H9 (cell line): ENCODE measurements at regions not wholly inside any gene's neighbourhood (a gene's known extent, or its start where the extent isn't known, plus 50 kb on each side); places are given as distances from the start of the nearest gene placed in this dataset.

Experiments used
- DNase-seq: peaks from one replicate; pipeline ENCODE4 v3.0.0-alpha.2; 2017
- H2AFZ ChIP-seq: one replicate; pipeline ENCODE4 v1.6.1; 2013; ENCODE audit warnings: mild to moderate bottlenecking, low read length, control low read depth, moderate library complexity
- H2AK5ac ChIP-seq: 2 replicates; pipeline ENCODE4 v1.6.1; 2013; ENCODE audit warnings: low read length, control low read depth, mixed read lengths; ENCODE audit not compliant: insufficient read length
- H2BK120ac ChIP-seq: one replicate; pipeline ENCODE4 v1.6.1; 2013; ENCODE audit warnings: low read depth, mild to moderate bottlenecking, low read length, control low read depth, inconsistent platforms; ENCODE audit not compliant: poor library complexity, severe bottlenecking
- H2BK12ac ChIP-seq: 2 replicates; pipeline ENCODE4 v1.6.1; 2013; ENCODE audit warnings: low read length, control low read depth, mixed read lengths, low read depth; ENCODE audit not compliant: insufficient read length
- H2BK15ac ChIP-seq: 2 replicates; pipeline ENCODE4 v1.6.1; 2013; ENCODE audit warnings: low read depth, low read length, control low read depth
- H2BK20ac ChIP-seq: one replicate; pipeline ENCODE4 v1.6.1; 2013; ENCODE audit warnings: low read depth, mild to moderate bottlenecking, low read length, control low read depth, inconsistent platforms; ENCODE audit not compliant: poor library complexity, severe bottlenecking
- H2BK5ac ChIP-seq: 2 replicates; pipeline ENCODE4 v1.6.1; 2013; ENCODE audit warnings: low read length, control low read depth, mixed read lengths; ENCODE audit not compliant: insufficient read length
- H3K14ac ChIP-seq: 2 replicates; pipeline ENCODE4 v1.6.1; 2013; ENCODE audit warnings: low read length, control low read depth; ENCODE audit not compliant: insufficient read depth
- H3K18ac ChIP-seq: 2 replicates; pipeline ENCODE4 v1.6.1; 2013; ENCODE audit warnings: low read depth, mild to moderate bottlenecking, mixed read lengths, low read length, control low read depth; ENCODE audit not compliant: insufficient read length
- H3K23ac ChIP-seq: 2 replicates; pipeline ENCODE4 v1.6.1; 2013; ENCODE audit warnings: low read length, control low read depth, mixed read lengths, low read depth; ENCODE audit not compliant: insufficient read length
- H3K23me2 ChIP-seq: 2 replicates; pipeline ENCODE4 v1.6.1; 2013; ENCODE audit warnings: low read depth, mild to moderate bottlenecking, mixed read lengths, low read length, control low read depth; ENCODE audit not compliant: insufficient read length, poor library complexity, severe bottlenecking
- H3K27ac ChIP-seq: 2 replicates; pipeline ENCODE4 v1.5.1; 2013; ENCODE audit warnings: low read length, control low read depth, mixed read lengths, low read depth; ENCODE audit not compliant: insufficient read length
- H3K27me3 ChIP-seq: 2 replicates; pipeline ENCODE4 v1.6.1; 2013; ENCODE audit warnings: low read length, control low read depth, inconsistent platforms; ENCODE audit not compliant: insufficient read depth
- H3K4ac ChIP-seq: 2 replicates; pipeline ENCODE4 v1.6.1; 2013; ENCODE audit warnings: low read depth, mild to moderate bottlenecking, control low read depth, inconsistent platforms, low read length, moderate library complexity
- H3K4me1 ChIP-seq: 2 replicates; pipeline ENCODE4 v1.6.1; 2013; ENCODE audit warnings: low read length, control low read depth, inconsistent platforms; ENCODE audit not compliant: insufficient read depth
- H3K4me2 ChIP-seq: 2 replicates; pipeline ENCODE4 v1.6.1; 2013; ENCODE audit warnings: low read length, control low read depth, mixed read lengths; ENCODE audit not compliant: insufficient read length, insufficient read depth
- H3K56ac ChIP-seq: 2 replicates; pipeline ENCODE4 v1.6.1; 2013; ENCODE audit warnings: low read depth, mild to moderate bottlenecking, mixed read lengths, low read length, control low read depth; ENCODE audit not compliant: insufficient read length
- H3K79me1 ChIP-seq: 2 replicates; pipeline ENCODE4 v1.6.1; 2013; ENCODE audit warnings: low read depth, mild to moderate bottlenecking, moderate library complexity, low read length, control low read depth, inconsistent platforms; ENCODE audit not compliant: insufficient read depth, poor library complexity, severe bottlenecking
- H3K79me2 ChIP-seq: 2 replicates; pipeline ENCODE4 v1.6.1; 2013; ENCODE audit warnings: low read length, control low read depth, inconsistent platforms; ENCODE audit not compliant: insufficient read depth
- H3K9ac ChIP-seq: 2 replicates; pipeline ENCODE4 v1.6.1; 2013; ENCODE audit warnings: low read length, control low read depth, mixed read lengths; ENCODE audit not compliant: insufficient read length; ENCODE audit errors: extremely low read depth
- H3K9me3 ChIP-seq: one replicate; pipeline ENCODE4 v1.6.1; 2013; ENCODE audit warnings: low read depth, low read length, inconsistent platforms; ENCODE audit not compliant: control insufficient read depth
- H3T11ph ChIP-seq: one replicate; pipeline ENCODE4 v1.6.1; 2013; ENCODE audit warnings: mild to moderate bottlenecking, low read length, control low read depth, inconsistent platforms
- H4K20me1 ChIP-seq: one replicate; pipeline ENCODE4 v1.6.1; 2013; ENCODE audit not compliant: control insufficient read depth, insufficient read length, insufficient read depth
- H4K5ac ChIP-seq: 2 replicates; pipeline ENCODE4 v1.6.1; 2013; ENCODE audit warnings: low read depth, mild to moderate bottlenecking, mixed read lengths, low read length, control low read depth; ENCODE audit not compliant: insufficient read length
- H4K8ac ChIP-seq: replicated peaks from 2 replicates; pipeline ENCODE4 v1.6.1; 2013; ENCODE audit warnings: low read length, control low read depth, mixed read lengths, low read depth; ENCODE audit not compliant: insufficient read length
- H4K91ac ChIP-seq: 2 replicates; pipeline ENCODE4 v1.6.1; 2013; ENCODE audit warnings: low read depth, mild to moderate bottlenecking, moderate library complexity, mixed read lengths, low read length, control low read depth; ENCODE audit not compliant: insufficient read length
- H3K27ac Mint-ChIP-seq, 3 experiments: 2 replicates in 2 of 3; 3 replicates in 1 of 3; pipeline ENCODE4 v1.8.0; 2020 to 2021; ENCODE audit warnings: mixed read lengths in 3 of 3, mild to moderate bottlenecking in 1 of 3, moderate library complexity in 1 of 3
- H3K27me3 Mint-ChIP-seq: 2 replicates; pipeline ENCODE4 v1.8.0; 2021; ENCODE audit warnings: low read depth, mild to moderate bottlenecking, moderate library complexity, mixed read lengths
- H3K36me3 Mint-ChIP-seq, 3 experiments: 2 replicates in 2 of 3; 3 replicates in 1 of 3; pipeline ENCODE4 v1.8.0; 2020 to 2021; ENCODE audit warnings: low read depth in 3 of 3, mixed read lengths in 3 of 3; ENCODE audit not compliant: insufficient read depth in 1 of 3
- H3K4me1 Mint-ChIP-seq, 2 experiments: 2 replicates each; pipeline ENCODE4 v1.8.0; 2020; ENCODE audit warnings: mixed read lengths in 2 of 2
- H3K4me3 Mint-ChIP-seq, 2 experiments: 2 replicates in 1 of 2; 3 replicates in 1 of 2; pipeline ENCODE4 v1.8.0; 2020 to 2021; ENCODE audit warnings: mild to moderate bottlenecking in 2 of 2, mixed read lengths in 2 of 2, moderate library complexity in 1 of 2
- H3K9me3 Mint-ChIP-seq, 2 experiments: 2 replicates in 1 of 2; 3 replicates in 1 of 2; pipeline ENCODE4 v1.8.0; 2020; ENCODE audit warnings: mild to moderate bottlenecking in 2 of 2, mixed read lengths in 2 of 2, moderate library complexity in 1 of 2
- CTCF ChIP-seq: fragments of 200-600 bp; sonication (generic); conservative IDR thresholded peaks from 3 replicates; pipeline ENCODE4 v1.8.0; 2021; ENCODE audit warnings: antibody characterized with exemption, mild to moderate bottlenecking
- WGBS: extraction: QIAGEN DNeasy Blood & Tissue Kit; methylation state at CpG from one replicate; pipeline ENCODE4 v1.1.7; 2013; ENCODE audit warnings: missing lambda C conversion rate, low lambda C conversion rate, mixed read lengths; ENCODE audit not compliant: insufficient read length; ENCODE audit errors: extremely low coverage; 5-methylcytosine and 5-hydroxymethylcytosine counted together

- Histone ChIP-seq H2AK5ac (no peak overlapping the region), H4K8ac (no peak overlapping the region), H3K79me2 (no peaks in the 10 kb centered on the region), H3K4me2 (no peak overlapping the region), H3K9ac (no peak overlapping the region), H3K27me3 (no peaks in the 10 kb centered on the region), H2BK5ac (no peak overlapping the region), H3K14ac (no peak overlapping the region), H3K56ac (no peak overlapping the region), H2BK12ac (no peak overlapping the region), H2AFZ (no peak overlapping the region), H2BK120ac (no peak overlapping the region), H4K91ac (no peak overlapping the region), H2BK20ac (no peak overlapping the region), H3T11ph (no peak overlapping the region), H4K20me1 (no peaks in the 10 kb centered on the region), H3K18ac (no peak overlapping the region), H3K23me2 (no peaks in the 10 kb centered on the region), H2BK15ac (no peak overlapping the region), H3K4ac (no peak overlapping the region), H3K27ac (no peak overlapping the region), H3K9me3 (no peaks in the 10 kb centered on the region), H4K5ac (no peak overlapping the region), H3K79me1 (no peaks in the 10 kb centered on the region), H3K4me1 (no peaks in the 10 kb centered on the region; the same call in 1 of the 2 replicates), H3K23ac (no peak overlapping the region)
- H3K27me3 Mint-ChIP-seq = no peaks in the 10 kb centered on the region
- H3K36me3 Mint-ChIP-seq = no peaks in the 10 kb centered on the region
- peaks cover 17 to 26% of the 10 kb centered on the region in 2 experiments for H3K4me1 Mint-ChIP-seq
- WGBS = no CpG with 5 or more reads among the region's 19 CpGs
- H3K4me3 Mint-ChIP-seq = no peak overlapping the region; a peak in 1 of 5 replicates
- no peak for DNase-seq
- no peaks in the 10 kb centered on the region for H3K9me3 Mint-ChIP-seq
- TF ChIP-seq CTCF = no peak
- peak overlapping the region; percentile 8 to 60 (median 30); a peak in 4 of 7 replicates for H3K27ac Mint-ChIP-seq
These were observed 100.3 kb downstream of the B3GNT2 start for GRCh38 chr2:62296034-62296831.
